ENCODE measurements at regions not wholly inside any gene's neighbourhood (a gene's known extent, or its start where the extent isn't known, plus 50 kb on each side); places are given as distances from the start of the nearest gene placed in this dataset.

GRCh38 chr6:78528926-78529325, 338.4 kb upstream of the IRAK1BP1 start:
- TF ChIP-seq, protein P1, sequence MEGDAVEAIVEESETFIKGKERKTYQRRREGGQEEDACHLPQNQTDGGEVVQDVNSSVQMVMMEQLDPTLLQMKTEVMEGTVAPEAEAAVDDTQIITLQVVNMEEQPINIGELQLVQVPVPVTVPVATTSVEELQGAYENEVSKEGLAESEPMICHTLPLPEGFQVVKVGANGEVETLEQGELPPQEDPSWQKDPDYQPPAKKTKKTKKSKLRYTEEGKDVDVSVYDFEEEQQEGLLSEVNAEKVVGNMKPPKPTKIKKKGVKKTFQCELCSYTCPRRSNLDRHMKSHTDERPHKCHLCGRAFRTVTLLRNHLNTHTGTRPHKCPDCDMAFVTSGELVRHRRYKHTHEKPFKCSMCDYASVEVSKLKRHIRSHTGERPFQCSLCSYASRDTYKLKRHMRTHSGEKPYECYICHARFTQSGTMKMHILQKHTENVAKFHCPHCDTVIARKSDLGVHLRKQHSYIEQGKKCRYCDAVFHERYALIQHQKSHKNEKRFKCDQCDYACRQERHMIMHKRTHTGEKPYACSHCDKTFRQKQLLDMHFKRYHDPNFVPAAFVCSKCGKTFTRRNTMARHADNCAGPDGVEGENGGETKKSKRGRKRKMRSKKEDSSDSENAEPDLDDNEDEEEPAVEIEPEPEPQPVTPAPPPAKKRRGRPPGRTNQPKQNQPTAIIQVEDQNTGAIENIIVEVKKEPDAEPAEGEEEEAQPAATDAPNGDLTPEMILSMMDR (IDR thresholded peaks at IDR 0.05; ENCODE audit: borderline replicate concordance, extremely low read depth, low read length, poor library complexity, severe bottlenecking), result no peak
- no peak for TF ChIP-seq EZH2 (IDR thresholded peaks at IDR 0.05; ENCODE audit: borderline replicate concordance, low read depth, low read length, severe bottlenecking)
- Histone ChIP-seq H3K4me1 (ENCODE audit: insufficient read depth, low read length) (no peaks in the 10 kb centered on the region), H3K9me3 (ENCODE audit: insufficient read depth, low read length, severe bottlenecking) (no peaks in the 10 kb centered on the region), H3K4me2 (ENCODE audit: insufficient read depth, low read length) (no peak overlapping the region), H3K4me3 (ENCODE audit: low read depth in 1 of 2, low read length in 2 of 2) (no peak overlapping the region), H3K36me3 (ENCODE audit: insufficient read depth, low read length) (no peaks in the 10 kb centered on the region), H3K27me3 (ENCODE audit: insufficient read depth, low read length, poor library complexity) (no peaks in the 10 kb centered on the region), H4K20me1 (ENCODE audit: insufficient read depth, low read length) (no peaks in the 10 kb centered on the region), H3K9ac (ENCODE audit: low read depth, low read length) (no peak overlapping the region), H3K79me2 (ENCODE audit: insufficient read depth, low read length) (no peaks in the 10 kb centered on the region), H3K27ac (ENCODE audit: low read length) (no peak overlapping the region), H2AFZ (ENCODE audit: low read depth, low read length) (no peak overlapping the region)
- ATAC-seq (ENCODE audit: insufficient read depth, low read depth) (no peak), DNase-seq (no peak)

DNA sequence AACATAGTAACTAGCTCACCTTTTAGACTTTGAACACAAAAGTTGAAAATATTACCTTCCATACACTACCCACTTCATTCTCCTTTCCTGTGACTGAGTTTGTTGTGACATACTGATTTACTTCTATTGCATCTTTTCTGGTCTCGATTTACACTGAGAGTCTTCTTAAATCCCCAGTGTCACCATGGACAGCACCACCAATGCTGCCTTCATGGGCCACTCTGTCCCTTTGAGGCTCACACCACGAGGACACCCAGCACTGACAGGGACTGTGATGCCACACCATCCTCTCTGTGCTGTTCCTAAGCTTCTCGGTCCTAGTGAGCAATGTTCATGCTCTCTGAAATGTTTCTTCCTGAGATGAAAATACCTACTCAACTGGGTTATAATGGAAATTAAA, 337.1 kb upstream of the IRAK1BP1 start:
- Histone ChIP-seq H3K27ac (ENCODE audit: low read length) (no peak overlapping the region), H3K4me3 (ENCODE audit: low read depth in 1 of 2, low read length in 2 of 2) (no peak overlapping the region), H2AFZ (ENCODE audit: low read depth, low read length) (no peak overlapping the region), H3K4me2 (ENCODE audit: insufficient read depth, low read length) (no peak overlapping the region), H3K36me3 (ENCODE audit: insufficient read depth, low read length) (no peaks in the 10 kb centered on the region), H3K79me2 (ENCODE audit: insufficient read depth, low read length) (no peaks in the 10 kb centered on the region), H3K4me1 (ENCODE audit: insufficient read depth, low read length) (no peaks in the 10 kb centered on the region), H4K20me1 (ENCODE audit: insufficient read depth, low read length) (no peaks in the 10 kb centered on the region), H3K9ac (ENCODE audit: low read depth, low read length) (no peak overlapping the region), H3K9me3 (ENCODE audit: insufficient read depth, low read length, severe bottlenecking) (no peaks in the 10 kb centered on the region), H3K27me3 (ENCODE audit: insufficient read depth, low read length, poor library complexity) (no peaks in the 10 kb centered on the region)
- ATAC-seq (ENCODE audit: insufficient read depth, low read depth) (no peak; the same call in 2 of the 3 replicates), DNase-seq (no peak)
- no peak for TF ChIP-seq EZH2 (IDR thresholded peaks at IDR 0.05; ENCODE audit: borderline replicate concordance, low read depth, low read length, severe bottlenecking)
- TF ChIP-seq, protein P1 (IDR thresholded peaks at IDR 0.05; ENCODE audit: borderline replicate concordance, extremely low read depth, low read length, poor library complexity, severe bottlenecking), result no peak

- no peaks in the 10 kb centered on the region for H3K27me3 ChIP-seq (ENCODE audit: insufficient read depth, low read length, poor library complexity)
- H3K36me3 ChIP-seq (ENCODE audit: insufficient read depth, low read length), result no peaks in the 10 kb centered on the region
- no peak overlapping the region for H3K4me3 ChIP-seq (ENCODE audit: low read depth in 1 of 2, low read length in 2 of 2)
- H3K4me1 ChIP-seq (ENCODE audit: insufficient read depth, low read length), result no peaks in the 10 kb centered on the region
- no peak overlapping the region for H3K9ac ChIP-seq (ENCODE audit: low read depth, low read length)
- DNase-seq, result no peak
- H4K20me1 ChIP-seq (ENCODE audit: insufficient read depth, low read length), result no peaks in the 10 kb centered on the region
- no peak for ATAC-seq (ENCODE audit: insufficient read depth, low read depth)
- H3K27ac ChIP-seq (ENCODE audit: low read length), result no peak overlapping the region
- H3K4me2 ChIP-seq (ENCODE audit: insufficient read depth, low read length), result no peak overlapping the region
- H2AFZ ChIP-seq (ENCODE audit: low read depth, low read length), result no peak overlapping the region
- H3K9me3 ChIP-seq (ENCODE audit: insufficient read depth, low read length, severe bottlenecking), result no peaks in the 10 kb centered on the region
- H3K79me2 ChIP-seq (ENCODE audit: insufficient read depth, low read length), result no peaks in the 10 kb centered on the region
- no peak for TF ChIP-seq EZH2 (IDR thresholded peaks at IDR 0.05; ENCODE audit: borderline replicate concordance, low read depth, low read length, severe bottlenecking)
- TF ChIP-seq, protein P1 (IDR thresholded peaks at IDR 0.05; ENCODE audit: borderline replicate concordance, extremely low read depth, low read length, poor library complexity, severe bottlenecking), result no peak
Observed at GRCh38 chr6:78533426-78533825, 333.9 kb upstream of the IRAK1BP1 start.

- Histone ChIP-seq H3K9ac (ENCODE audit: low read depth, low read length) (no peak overlapping the region), H3K4me2 (ENCODE audit: insufficient read depth, low read length) (no peak overlapping the region), H4K20me1 (ENCODE audit: insufficient read depth, low read length) (no peaks in the 10 kb centered on the region), H3K27me3 (ENCODE audit: insufficient read depth, low read length, poor library complexity) (no peaks in the 10 kb centered on the region), H3K79me2 (ENCODE audit: insufficient read depth, low read length) (no peaks in the 10 kb centered on the region), H3K9me3 (ENCODE audit: insufficient read depth, low read length, severe bottlenecking) (no peaks in the 10 kb centered on the region), H3K36me3 (ENCODE audit: insufficient read depth, low read length) (no peaks in the 10 kb centered on the region), H3K4me3 (ENCODE audit: low read depth in 1 of 2, low read length in 2 of 2) (no peak overlapping the region), H2AFZ (ENCODE audit: low read depth, low read length) (no peak overlapping the region), H3K27ac (ENCODE audit: low read length) (no peak overlapping the region), H3K4me1 (ENCODE audit: insufficient read depth, low read length) (no peaks in the 10 kb centered on the region)
- ATAC-seq (ENCODE audit: insufficient read depth, low read depth), result no peak
- TF ChIP-seq EZH2 (IDR thresholded peaks at IDR 0.05; ENCODE audit: borderline replicate concordance, low read depth, low read length, severe bottlenecking), result no peak
- TF ChIP-seq, protein P1 (IDR thresholded peaks at IDR 0.05; ENCODE audit: borderline replicate concordance, extremely low read depth, low read length, poor library complexity, severe bottlenecking), result no peak
- no peak for DNase-seq
Observed at GRCh38 chr6:78533876-78534275, 333.5 kb upstream of the IRAK1BP1 start.

Measured in DND-41 (cell line).